ENCODE measurements at regions not wholly inside any gene's neighbourhood (a gene's known extent, or its start where the extent isn't known, plus 50 kb on each side); places are given as distances from the start of the nearest gene placed in this dataset.

GRCh38 chr10:131781791-131782190, 119.0 kb upstream of the PPP2R2D start:
- Histone ChIP-seq H3K27ac (ENCODE audit: insufficient read length, low read depth, low read length) (no peak overlapping the region), H3T11ph (ENCODE audit: low read length) (no peak overlapping the region), H2BK12ac (ENCODE audit: insufficient read length, low read depth, low read length) (no peak overlapping the region), H2BK20ac (ENCODE audit: low read depth, low read length, poor library complexity, severe bottlenecking) (no peak overlapping the region), H4K91ac (ENCODE audit: insufficient read length, low read depth, low read length) (no peak overlapping the region), H3K9ac (ENCODE audit: extremely low read depth, insufficient read length, low read length) (no peak overlapping the region), H2BK120ac (ENCODE audit: low read depth, low read length, poor library complexity, severe bottlenecking) (no peak overlapping the region), H3K4me2 (ENCODE audit: insufficient read depth, insufficient read length, low read length) (no peak overlapping the region), H3K18ac (ENCODE audit: insufficient read length, low read depth, low read length) (no peak overlapping the region), H3K4me1 (ENCODE audit: insufficient read depth, low read length) (no peaks in the 10 kb centered on the region), H2BK15ac (ENCODE audit: low read depth, low read length) (no peak overlapping the region), H3K23me2 (ENCODE audit: insufficient read length, low read depth, low read length, poor library complexity, severe bottlenecking) (no peaks in the 10 kb centered on the region), H3K9me3 (ENCODE audit: control insufficient read depth, low read depth, low read length) (peaks cover 14% of the 10 kb centered on the region), H3K14ac (ENCODE audit: insufficient read depth, low read length) (no peak overlapping the region; the same call in 1 of the 2 replicates), H3K79me1 (ENCODE audit: insufficient read depth, low read depth, low read length, poor library complexity, severe bottlenecking) (no peaks in the 10 kb centered on the region), H3K23ac (ENCODE audit: insufficient read length, low read depth, low read length) (no peak overlapping the region), H4K20me1 (ENCODE audit: control insufficient read depth, insufficient read depth, insufficient read length) (no peaks in the 10 kb centered on the region), H3K27me3 (ENCODE audit: insufficient read depth, low read length) (no peaks in the 10 kb centered on the region), H4K5ac (ENCODE audit: insufficient read length, low read depth, low read length) (no peak overlapping the region), H2BK5ac (ENCODE audit: insufficient read length, low read length) (no peak overlapping the region), H3K56ac (ENCODE audit: insufficient read length, low read depth, low read length) (no peak overlapping the region), H3K4ac (ENCODE audit: low read depth, low read length) (no peak overlapping the region), H3K79me2 (ENCODE audit: insufficient read depth, low read length) (no peaks in the 10 kb centered on the region), H4K8ac (replicated peaks; ENCODE audit: insufficient read length, low read depth, low read length) (no peak overlapping the region), H2AK5ac (ENCODE audit: insufficient read length, low read length) (no peak overlapping the region), H2AFZ (ENCODE audit: low read length) (no peak overlapping the region)
- H3K27ac Mint-ChIP-seq: no peak overlapping the region
- no peak for TF ChIP-seq CTCF (conservative IDR thresholded peaks at IDR 0.05)
- no peaks in the 10 kb centered on the region for H3K4me1 Mint-ChIP-seq
- peaks cover 11 to 18% (median 17%) of the 10 kb centered on the region in 3 experiments for H3K36me3 Mint-ChIP-seq (ENCODE audit: insufficient read depth in 1 of 3, low read depth in 3 of 3)
- no CpG with 5 or more reads among the region's 4 CpGs for WGBS (ENCODE audit: extremely low coverage, insufficient read length, low lambda C conversion rate)
- H3K27me3 Mint-ChIP-seq (ENCODE audit: low read depth): peaks cover 16% of the 10 kb centered on the region
- no peak for DNase-seq
- H3K9me3 Mint-ChIP-seq: peaks cover 51 to 63% of the 10 kb centered on the region in 2 experiments
- no peak overlapping the region for H3K4me3 Mint-ChIP-seq
